Fibroblast of lung (primary cell): ENCODE measurements at regions not wholly inside any gene's neighbourhood (a gene's known extent, or its start where the extent isn't known, plus 50 kb on each side); places are given as distances from the start of the nearest gene placed in this dataset.

Experiments
- CTCF ChIP-seq, 2 donors: IDR thresholded peaks in 1 of 2; conservative IDR thresholded peaks in 1 of 2; 1 replicate in 1 of 2; 2 replicates in 1 of 2; pipeline ENCODE4 v1.5.1; 2011 to 2012; ENCODE audit warnings: low read length in 2 of 2, control low read depth in 1 of 2, inconsistent platforms in 1 of 2, low read depth in 1 of 2, mild to moderate bottlenecking in 1 of 2
- EZH2 ChIP-seq: IDR thresholded peaks from 2 replicates; pipeline ENCODE4 v1.5.1; 2012; ENCODE audit warnings: low read length, control low read depth, mild to moderate bottlenecking; ENCODE audit errors: missing control alignments

GRCh38 chr15:46620392-46621013, 985.7 kb downstream of the SQOR start:
- TF ChIP-seq EZH2 (no peak), CTCF (conservative IDR thresholded peaks at IDR 0.05 in 1 of 2, IDR thresholded peaks at IDR 0.05 in 1 of 2; ENCODE audit: low read depth in 1 of 2, low read length in 2 of 2) (no peak)
